Ovary (tissue), 7 donors: ENCODE measurements at regions not wholly inside any gene's neighbourhood (a gene's known extent, or its start where the extent isn't known, plus 50 kb on each side); places are given as distances from the start of the nearest gene placed in this dataset.

Source experiments
- DNase-seq, 5 donors: peaks; one replicate each; pipeline ENCODE4 v3.0.0-alpha.2; 2019 to 2020
- H3K27ac ChIP-seq, 2 donors: fragments of 200-600 bp; one replicate each; pipeline versions ENCODE4 v1.5.1 to v1.8.0; 2019 to 2022
- H3K27me3 ChIP-seq: fragments of 200-600 bp; one replicate; pipeline ENCODE4 v1.8.0; 2022
- H3K36me3 ChIP-seq: fragments of 200-600 bp; sonication (generic); one replicate; pipeline ENCODE4 v1.5.1; 2019
- H3K4me1 ChIP-seq: one replicate; pipeline ENCODE4 v1.8.1; 2013; ENCODE audit warnings: mild to moderate bottlenecking, moderate library complexity; ENCODE audit not compliant: insufficient read depth
- H3K4me3 ChIP-seq: fragments of 200-600 bp; sonication (generic); one replicate; pipeline ENCODE4 v1.5.1; 2017
- H3K9me3 ChIP-seq, 2 donors: fragments of 200-600 bp in 1 of 2; sonication (generic) in 1 of 2; one replicate each; pipeline versions ENCODE4 v1.5.1 to v1.8.1; 2013 to 2019; ENCODE audit warnings: mild to moderate bottlenecking in 1 of 2, moderate library complexity in 1 of 2
- CTCF ChIP-seq, 3 donors: fragments of 450-650 bp in 2 of 3; fragments of 200-600 bp in 1 of 3; IDR thresholded peaks; one replicate each; pipeline versions ENCODE4 v1.5.1 to v1.8.0; 2016 to 2022; ENCODE audit warnings: antibody characterized with exemption in 3 of 3, mild to moderate bottlenecking in 1 of 3
- EP300 ChIP-seq: sonication (generic); formaldehyde crosslinking; IDR thresholded peaks from one replicate; pipeline ENCODE4 v1.6.1; 2017; ENCODE audit warnings: antibody characterized with exemption
- POLR2A ChIP-seq: fragments of 450-650 bp; IDR thresholded peaks from one replicate; pipeline ENCODE4 v1.6.1; 2017; ENCODE audit warnings: antibody characterized with exemption, mild to moderate bottlenecking, moderate library complexity
- WGBS, 3 donors: extraction: QIAGEN DNeasy Blood & Tissue Kit in 1 of 3; methylation state at CpG; one replicate each; pipeline versions ENCODE4 v1.1.5 to v1.1.7; 2013 to 2017; 5-methylcytosine and 5-hydroxymethylcytosine counted together
- intact Hi-C, 4 donors: fragments of 100-400 bp; cut with DNase I; formaldehyde crosslinking; loops; one replicate each; pipeline versions ENCODE4 v1.11.0 to v1.15.1; 2022 to 2023
- donor health status: DM: no; HTN: no; CAD: no; lungs with moderate emphysema.
- donor health status: DM: no; HTN: no; CAD: no.
- donor health status: Bipolar disorder and iron deficiency.
- donor health status: DM: no; HTN: no; CAD: no.
- donor health status: DM: yes; HTN: yes; CAD: no.

- peak; percentile 33 to 52 (median 39) for DNase-seq
- Histone ChIP-seq H3K27ac (peak overlapping the region in 1 of 2 donors; percentile 14), H3K4me1 (peaks cover 5% of the 10 kb centered on the region), H3K9me3 (no peaks in the 10 kb centered on the region), H3K27me3 (no peaks in the 10 kb centered on the region), H3K4me3 (no peak overlapping the region), H3K36me3 (no peaks in the 10 kb centered on the region)
- intact Hi-C loops, result no loop called here
- WGBS, 3 donors, result 3 to 10% (median 5%) methylated on average over 4 of the region's 4 CpGs
- TF ChIP-seq POLR2A (no peak), CTCF (IDR thresholded peaks at IDR 0.05) (peak in 1 of 3 donors; percentile 13)
Measured at GRCh38 chr6:22471132-22471690, 98.2 kb upstream of the HDGFL1 start.

- H3K9me3 ChIP-seq, result no peaks in the 10 kb centered on the region
- peaks cover 5% of the 10 kb centered on the region for H3K4me1 ChIP-seq
- TF ChIP-seq POLR2A (no peak), EP300 (no peak), CTCF (IDR thresholded peaks at IDR 0.05) (no peak)
- 72 to 83% (median 77%) methylated on average over 4 of the region's 4 CpGs for WGBS, 3 donors
- DNase-seq, result no peak
- H3K4me3 ChIP-seq, result no peak overlapping the region
- H3K27ac ChIP-seq, result peak overlapping the region in 1 of 2 donors; percentile 24
- no peaks in the 10 kb centered on the region for H3K27me3 ChIP-seq
- no peaks in the 10 kb centered on the region for H3K36me3 ChIP-seq
- intact Hi-C loops, result no loop called here
Measured at GRCh38 chr6:22471746-22472145, 97.6 kb upstream of the HDGFL1 start.

- Histone ChIP-seq H3K36me3 (no peaks in the 10 kb centered on the region), H3K27me3 (no peaks in the 10 kb centered on the region), H3K27ac (no peak overlapping the region), H3K9me3 (no peaks in the 10 kb centered on the region), H3K4me3 (no peak overlapping the region), H3K4me1 (peaks cover 5% of the 10 kb centered on the region)
- WGBS, 3 donors, result 92 to 95% (median 94%) methylated on average over 7 of the region's 7 CpGs
- intact Hi-C loops, result no loop called here
- TF ChIP-seq CTCF (IDR thresholded peaks at IDR 0.05) (no peak), POLR2A (no peak), EP300 (no peak)
- no peak for DNase-seq
Measured at GRCh38 chr6:22473991-22474682, 95.2 kb upstream of the HDGFL1 start.

- Histone ChIP-seq H3K4me1 (peaks cover 1% of the 10 kb centered on the region), H3K4me3 (no peak overlapping the region), H3K27ac (no peak overlapping the region), H3K36me3 (no peaks in the 10 kb centered on the region), H3K27me3 (no peaks in the 10 kb centered on the region), H3K9me3 (no peaks in the 10 kb centered on the region)
- TF ChIP-seq EP300 (no peak), POLR2A (no peak), CTCF (IDR thresholded peaks at IDR 0.05) (no peak)
- intact Hi-C loops, result no loop called here
- 17 to 22% (median 21%) methylated on average over 4 of the region's 4 CpGs for WGBS, 3 donors
- DNase-seq, result no peak
Measured at GRCh38 chr6:22476811-22477390, 92.5 kb upstream of the HDGFL1 start.
